Tibial nerve (tissue), 4 donors: ENCODE measurements at regions not wholly inside any gene's neighbourhood (a gene's known extent, or its start where the extent isn't known, plus 50 kb on each side); places are given as distances from the start of the nearest gene placed in this dataset.

Experiments
- EP300 ChIP-seq, 2 donors: sonication (generic); formaldehyde crosslinking; IDR thresholded peaks; one replicate each; pipeline ENCODE4 v1.6.1; 2017; ENCODE audit warnings: antibody characterized with exemption in 2 of 2, mild to moderate bottlenecking in 1 of 2
- POLR2A ChIP-seq, 2 donors: fragments of 450-650 bp; IDR thresholded peaks; one replicate each; pipeline ENCODE4 v1.6.1; 2017; ENCODE audit warnings: antibody characterized with exemption in 2 of 2, mild to moderate bottlenecking in 2 of 2, moderate library complexity in 2 of 2
- TF ChIP-seq, protein P1 (sequence below), 5 experiments: fragments of 200-600 bp in 3 of 5; fragments of 450-650 bp in 2 of 5; sonication (generic) in 3 of 5; IDR thresholded peaks; one replicate each; pipeline ENCODE4 v1.5.1; 2016 to 2019; ENCODE audit warnings: antibody characterized with exemption in 5 of 5, mild to moderate bottlenecking in 3 of 5, moderate library complexity in 2 of 5

DNA sequence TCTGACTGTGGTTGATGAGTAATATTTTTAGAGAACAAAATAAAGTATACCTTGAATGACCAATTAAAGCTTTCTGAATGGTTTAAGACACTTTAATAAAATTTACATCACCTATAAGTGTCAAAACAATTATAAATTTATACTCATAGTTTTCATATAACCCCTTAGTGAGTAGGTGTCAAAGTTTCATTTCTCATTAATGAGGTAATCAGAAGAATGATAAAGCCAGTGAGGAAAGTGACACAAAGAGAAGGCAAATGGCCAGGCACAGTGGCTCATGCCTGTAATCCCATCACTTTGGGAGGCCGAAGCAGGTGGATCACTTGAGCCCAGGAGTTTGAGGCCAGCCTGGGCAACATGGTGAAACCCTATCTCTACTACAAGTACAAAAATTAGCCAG, 60.8 kb upstream of the CTLA4 start:
- TF ChIP-seq, protein P1, sequence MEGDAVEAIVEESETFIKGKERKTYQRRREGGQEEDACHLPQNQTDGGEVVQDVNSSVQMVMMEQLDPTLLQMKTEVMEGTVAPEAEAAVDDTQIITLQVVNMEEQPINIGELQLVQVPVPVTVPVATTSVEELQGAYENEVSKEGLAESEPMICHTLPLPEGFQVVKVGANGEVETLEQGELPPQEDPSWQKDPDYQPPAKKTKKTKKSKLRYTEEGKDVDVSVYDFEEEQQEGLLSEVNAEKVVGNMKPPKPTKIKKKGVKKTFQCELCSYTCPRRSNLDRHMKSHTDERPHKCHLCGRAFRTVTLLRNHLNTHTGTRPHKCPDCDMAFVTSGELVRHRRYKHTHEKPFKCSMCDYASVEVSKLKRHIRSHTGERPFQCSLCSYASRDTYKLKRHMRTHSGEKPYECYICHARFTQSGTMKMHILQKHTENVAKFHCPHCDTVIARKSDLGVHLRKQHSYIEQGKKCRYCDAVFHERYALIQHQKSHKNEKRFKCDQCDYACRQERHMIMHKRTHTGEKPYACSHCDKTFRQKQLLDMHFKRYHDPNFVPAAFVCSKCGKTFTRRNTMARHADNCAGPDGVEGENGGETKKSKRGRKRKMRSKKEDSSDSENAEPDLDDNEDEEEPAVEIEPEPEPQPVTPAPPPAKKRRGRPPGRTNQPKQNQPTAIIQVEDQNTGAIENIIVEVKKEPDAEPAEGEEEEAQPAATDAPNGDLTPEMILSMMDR (IDR thresholded peaks at IDR 0.05): no peak
- TF ChIP-seq EP300 (IDR thresholded peaks at IDR 0.05): no peak
- no peak for TF ChIP-seq POLR2A (IDR thresholded peaks at IDR 0.05)
